ENCODE measurements at regions not wholly inside any gene's neighbourhood (a gene's known extent, or its start where the extent isn't known, plus 50 kb on each side); places are given as distances from the start of the nearest gene placed in this dataset.
A peak's percentile ranks its signal among the peaks of the same experiment; 100 is the strongest.

DNA sequence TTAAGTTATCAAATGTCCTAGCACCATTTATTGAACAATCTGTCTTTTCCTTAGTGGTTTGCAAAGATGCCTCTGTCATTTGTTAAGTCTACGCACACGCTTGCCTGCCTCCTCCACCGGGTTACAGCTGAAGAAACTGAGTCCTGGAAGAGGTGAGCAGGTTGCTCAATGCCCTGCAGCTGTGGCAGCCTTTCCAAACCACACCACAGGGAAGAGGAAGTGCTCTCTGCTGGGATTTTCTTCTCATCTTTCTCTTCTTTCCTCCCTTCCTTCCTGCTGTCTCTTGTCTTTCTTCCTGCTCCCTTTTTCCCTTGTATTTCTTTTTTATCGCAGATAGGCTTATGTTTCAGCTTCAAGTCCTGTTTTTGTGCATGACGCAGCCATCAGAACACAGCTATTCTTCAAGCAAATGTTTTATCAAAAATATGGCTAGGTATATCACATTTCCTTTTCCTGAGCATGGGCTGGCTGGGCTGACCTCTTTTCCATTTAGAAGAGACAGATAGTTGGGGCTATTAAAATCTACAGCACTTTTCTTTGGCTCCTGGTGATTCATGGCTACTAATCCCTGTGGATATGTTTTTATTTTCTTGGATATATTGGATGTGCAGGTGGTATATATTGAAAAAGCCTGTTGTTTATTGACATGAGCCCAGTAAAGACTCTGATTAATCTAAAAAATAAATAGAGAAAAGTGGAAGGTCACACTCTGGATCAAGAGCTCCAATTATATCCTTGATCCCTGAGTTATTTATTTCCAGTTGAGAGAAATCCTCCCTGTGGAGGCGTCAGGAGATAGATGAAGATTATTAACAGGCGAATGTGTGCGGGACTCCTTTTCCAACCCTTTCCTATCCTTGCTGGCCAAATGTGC lies 214.6 kb downstream of the TSN start:
- no peak for DNase-seq

- no peak for DNase-seq
Observed at GRCh38 chr2:121972203-121972602, 216.8 kb downstream of the TSN start.

DNA sequence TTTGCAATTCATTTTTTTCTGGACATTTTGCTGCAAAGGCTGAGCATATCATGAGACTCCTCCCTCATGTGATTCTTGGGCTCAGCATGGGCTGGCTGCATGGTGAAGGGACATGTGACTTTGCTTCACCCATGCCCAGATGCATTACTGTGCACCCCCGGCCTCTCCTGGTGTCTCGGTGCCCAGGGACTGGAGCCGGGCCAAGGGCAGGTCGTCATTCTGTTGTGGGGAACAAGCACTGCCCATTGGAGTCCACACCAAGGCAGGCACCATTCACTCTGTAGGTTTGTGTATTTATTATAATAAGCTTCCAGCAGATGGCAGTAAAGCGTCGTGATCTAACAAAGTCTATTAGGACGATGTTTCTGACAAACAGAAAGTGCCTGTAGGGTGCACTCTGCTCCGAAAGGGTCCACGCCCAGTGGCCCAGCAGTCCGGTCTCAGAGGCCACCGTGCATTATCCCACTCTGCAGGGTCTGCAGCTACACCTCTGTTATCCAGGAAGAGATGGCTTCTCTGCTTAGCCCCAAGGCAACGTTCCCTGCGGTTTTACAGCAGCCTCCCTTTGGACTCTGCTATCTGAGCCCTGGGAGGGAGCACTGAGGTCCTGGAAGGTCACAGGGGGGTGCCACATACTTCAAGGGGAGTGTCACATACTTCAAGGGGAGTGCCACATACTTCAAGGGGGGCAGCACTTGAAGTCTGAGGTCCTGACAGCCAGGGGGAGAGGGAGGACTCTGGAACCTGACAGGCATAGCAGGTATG lies 219.6 kb downstream of the TSN start:
- peak; percentile 52 for DNase-seq

GRCh38 chr2:121976926-121977325 lies 221.5 kb downstream of the TSN start:
- DNase-seq, result no peak

DNA sequence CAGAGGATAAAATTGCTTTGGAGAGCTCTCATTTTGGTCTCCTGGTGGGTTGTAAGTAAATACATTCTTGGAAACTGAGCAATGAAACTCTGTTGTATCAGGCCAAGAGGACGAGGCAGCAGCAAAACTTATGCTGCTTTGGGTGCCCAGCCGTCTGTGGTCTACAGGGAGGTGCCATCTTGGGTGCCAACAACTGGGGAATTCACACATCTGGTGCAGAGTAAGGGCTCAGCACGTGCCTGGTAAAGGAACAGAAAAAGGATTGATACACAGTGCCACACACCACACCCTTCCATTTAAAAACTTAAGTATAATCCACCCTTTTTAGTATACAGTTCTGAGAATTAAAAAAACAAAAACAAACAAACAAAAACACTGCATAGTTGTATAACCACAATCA lies 221.9 kb downstream of the TSN start:
- DNase-seq, result no peak

GRCh38 chr2:121992700-121993099 lies 237.2 kb downstream of the TSN start:
- no peak for DNase-seq

- DNase-seq, result no peak
Observed at GRCh38 chr2:121993682-121994081, 238.2 kb downstream of the TSN start.

DNA sequence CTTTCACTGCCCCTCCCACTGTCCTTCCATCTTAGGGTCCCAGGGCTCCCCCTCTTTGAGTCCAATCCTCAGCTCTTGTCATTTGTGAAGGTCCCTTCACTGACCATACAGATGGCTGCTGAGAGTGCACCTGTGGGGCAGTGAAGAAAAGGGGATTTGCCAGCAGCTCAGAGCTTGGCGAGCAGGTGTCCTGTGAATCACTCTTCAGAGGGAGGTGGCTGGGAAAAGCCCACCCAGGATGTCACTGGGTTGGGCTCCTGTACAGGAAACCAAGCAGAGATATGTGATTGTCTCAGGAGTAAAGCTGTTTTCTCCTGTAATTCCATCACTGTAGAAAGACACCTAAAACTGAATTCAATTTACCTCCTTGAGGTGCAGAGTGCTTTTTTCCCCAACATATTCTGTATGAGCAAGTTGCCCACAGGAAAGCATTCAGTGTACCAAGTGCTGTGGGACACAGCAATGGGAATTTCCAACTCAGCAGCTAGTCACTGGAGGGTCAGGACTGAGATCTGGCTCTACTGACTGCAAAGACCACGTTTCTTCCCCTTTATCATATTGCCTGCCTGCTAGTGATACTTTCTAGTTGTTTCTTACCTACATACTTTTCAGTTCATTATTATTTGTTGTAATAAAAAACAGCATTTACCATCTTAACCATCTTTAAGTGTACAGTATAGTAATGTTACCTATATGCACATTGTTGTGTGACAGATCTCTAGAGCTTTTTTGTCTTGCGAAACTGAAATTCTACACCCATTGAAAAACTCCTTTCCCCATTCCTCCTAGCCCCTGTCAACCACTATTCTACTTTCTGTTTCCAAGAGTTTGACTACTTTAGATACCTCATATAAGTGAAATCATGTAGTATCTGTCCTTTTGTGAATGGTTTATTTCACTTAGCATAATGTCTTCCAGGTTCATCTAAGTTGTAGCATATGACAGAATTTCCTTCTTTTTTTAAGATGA lies 239.1 kb downstream of the TSN start:
- DNase-seq, result no peak

DNA sequence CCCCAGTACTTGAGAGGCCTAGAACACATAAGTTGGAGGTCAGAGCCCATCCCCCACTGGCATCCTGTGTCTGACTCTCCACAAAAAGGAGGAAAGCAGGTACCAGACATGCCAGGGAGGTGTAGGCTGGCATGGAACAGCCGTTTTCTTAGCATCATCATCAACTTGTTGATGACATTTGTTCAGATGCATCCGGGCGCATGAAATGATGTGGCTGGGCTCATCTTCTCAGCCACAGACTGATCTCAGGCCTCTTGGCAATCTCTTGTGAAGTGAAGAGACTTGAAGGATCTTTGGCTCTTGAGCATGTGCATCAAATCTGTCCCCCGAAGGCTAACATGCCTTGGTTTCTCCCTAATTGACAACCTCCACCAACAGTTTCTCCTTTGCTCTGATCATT lies 243.3 kb downstream of the TSN start:
- DNase-seq, result no peak

DNA sequence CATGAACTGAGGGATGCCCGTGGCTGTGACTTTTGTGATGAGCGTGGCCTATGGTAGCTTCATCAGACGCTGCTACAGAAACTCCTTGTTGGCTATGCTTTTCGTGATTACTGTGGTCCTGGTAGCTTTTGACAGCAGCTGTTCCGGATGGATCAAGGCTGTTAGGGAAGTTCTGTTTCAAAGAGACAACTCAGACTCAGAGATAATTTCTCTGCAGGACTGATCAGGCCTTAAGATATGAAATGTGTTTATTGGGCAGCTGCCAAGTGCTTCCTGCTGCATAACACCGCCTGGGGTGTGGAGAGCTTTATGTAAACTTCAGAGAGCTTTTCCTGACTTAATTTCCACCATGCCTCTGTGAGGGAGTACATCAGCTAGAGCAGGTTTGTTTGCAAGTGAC lies 243.8 kb downstream of the TSN start:
- DNase-seq, result no peak

DNA sequence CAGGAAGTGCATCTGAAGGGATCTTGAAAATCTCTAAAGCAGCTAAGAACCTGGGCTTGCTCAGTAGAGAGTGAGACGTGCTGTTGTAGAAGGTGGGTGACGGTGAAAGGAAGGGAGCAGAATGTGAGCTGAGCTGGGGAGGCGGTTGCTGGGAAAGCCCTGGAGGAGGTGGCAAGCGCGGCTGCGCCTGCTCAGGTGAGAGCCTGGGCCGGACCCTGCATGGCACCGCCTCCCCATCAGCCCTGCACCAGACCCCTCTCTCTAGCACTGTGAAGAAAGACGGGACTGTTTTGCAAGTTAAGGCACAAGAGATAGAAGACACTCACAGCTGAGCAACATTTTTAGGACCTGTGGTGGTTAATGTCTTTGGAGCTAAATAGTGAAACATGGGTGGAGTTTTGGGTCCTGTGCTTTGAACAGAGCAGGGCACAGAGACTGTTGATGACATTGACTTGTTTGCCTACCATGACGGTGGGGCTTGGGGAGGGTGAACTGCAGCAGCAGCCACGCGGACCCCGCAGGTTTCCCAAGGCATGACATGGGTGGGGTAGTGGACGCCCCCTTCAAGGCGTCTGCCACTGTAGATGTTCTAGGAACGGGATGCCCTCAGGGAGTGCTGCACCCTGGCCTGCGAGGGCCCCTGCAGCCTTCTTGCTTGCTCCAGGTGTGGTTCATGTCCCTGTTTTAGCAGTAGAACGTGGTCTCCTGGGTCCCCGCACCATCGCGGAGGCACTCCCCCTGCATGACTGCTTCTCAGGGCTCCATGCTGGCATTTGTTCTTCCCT lies 245.3 kb downstream of the TSN start:
- DNase-seq, result no peak

GRCh38 chr2:122001441-122001874 lies 246.0 kb downstream of the TSN start:
- DNase-seq, result no peak

DNA sequence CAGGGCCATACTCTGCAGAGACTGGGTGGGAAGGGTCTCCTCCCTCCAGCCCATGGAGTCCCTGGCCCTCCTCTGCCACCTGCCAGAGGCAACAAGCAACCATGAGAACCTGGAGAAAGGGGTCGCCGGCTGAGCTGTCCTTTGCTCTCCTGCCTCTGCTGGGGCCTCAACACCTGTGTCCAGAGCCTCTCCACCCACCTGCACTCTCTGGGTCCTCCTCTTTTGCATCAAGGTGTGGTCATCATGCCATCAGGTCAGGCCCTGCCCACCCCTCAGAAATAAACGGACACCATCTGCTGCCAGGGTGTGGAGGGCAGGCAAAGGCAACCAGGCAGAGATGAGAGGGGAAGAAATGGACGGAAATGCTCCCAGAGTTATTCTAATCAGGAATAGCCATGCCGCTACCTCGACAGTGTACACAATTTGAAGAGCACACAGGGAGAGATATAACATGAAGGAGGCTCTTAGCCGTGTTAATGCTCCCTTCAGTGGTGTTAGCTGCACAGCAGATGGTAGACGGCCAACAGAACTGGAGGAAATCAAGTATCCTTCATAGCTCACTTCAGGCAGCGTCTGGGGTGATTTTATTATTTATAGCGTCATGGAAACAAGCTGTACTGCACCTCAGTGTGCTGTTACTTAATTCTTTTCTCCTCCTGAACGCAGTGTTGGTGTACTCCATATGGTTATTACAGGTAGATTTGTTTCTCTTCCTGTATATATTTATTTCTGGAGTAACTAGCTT lies 247.9 kb downstream of the TSN start:
- no peak for DNase-seq

DNA sequence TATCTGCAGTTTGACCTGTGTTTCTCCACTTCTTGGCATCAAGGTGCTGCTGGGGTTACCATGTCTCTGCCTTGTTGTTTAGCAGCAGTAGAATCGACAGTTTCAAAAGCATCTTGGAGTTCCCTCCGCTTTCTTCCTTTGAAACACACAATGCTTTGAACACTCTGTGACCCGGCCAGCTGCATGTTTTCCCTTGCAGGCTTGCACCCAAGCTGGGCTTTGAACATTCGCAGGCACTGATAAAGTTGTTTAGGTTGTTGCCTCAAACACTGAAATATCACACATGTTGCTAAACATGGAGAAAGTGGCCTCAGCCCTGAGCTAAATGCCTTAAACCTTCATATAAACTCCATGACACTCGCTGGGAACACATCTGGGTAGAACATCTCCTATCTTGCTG lies 251.7 kb downstream of the TSN start:
- no peak for DNase-seq

GRCh38 chr2:122007577-122007976 lies 252.1 kb downstream of the TSN start:
- DNase-seq, result no peak

DNA sequence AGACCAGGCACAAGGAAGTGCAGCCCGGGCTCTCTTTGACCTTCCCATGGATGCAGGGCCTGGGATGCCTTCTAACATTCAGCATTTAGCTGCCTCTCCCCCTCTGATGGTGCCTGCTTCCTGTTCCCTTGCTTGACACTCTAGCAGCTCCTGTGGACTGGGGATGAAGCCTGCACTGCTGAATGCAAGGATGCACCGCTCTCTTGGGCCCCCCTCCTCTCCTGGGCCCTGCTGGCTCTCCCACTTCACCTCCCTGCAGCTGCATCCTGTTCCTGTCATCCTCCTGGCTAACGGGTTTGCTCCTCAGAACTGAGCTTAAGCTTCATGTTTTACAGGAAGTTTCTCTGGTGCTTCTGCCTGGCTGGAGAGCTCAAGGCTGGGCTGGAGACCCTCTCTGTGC lies 254.1 kb downstream of the TSN start:
- DNase-seq, result no peak

DNA sequence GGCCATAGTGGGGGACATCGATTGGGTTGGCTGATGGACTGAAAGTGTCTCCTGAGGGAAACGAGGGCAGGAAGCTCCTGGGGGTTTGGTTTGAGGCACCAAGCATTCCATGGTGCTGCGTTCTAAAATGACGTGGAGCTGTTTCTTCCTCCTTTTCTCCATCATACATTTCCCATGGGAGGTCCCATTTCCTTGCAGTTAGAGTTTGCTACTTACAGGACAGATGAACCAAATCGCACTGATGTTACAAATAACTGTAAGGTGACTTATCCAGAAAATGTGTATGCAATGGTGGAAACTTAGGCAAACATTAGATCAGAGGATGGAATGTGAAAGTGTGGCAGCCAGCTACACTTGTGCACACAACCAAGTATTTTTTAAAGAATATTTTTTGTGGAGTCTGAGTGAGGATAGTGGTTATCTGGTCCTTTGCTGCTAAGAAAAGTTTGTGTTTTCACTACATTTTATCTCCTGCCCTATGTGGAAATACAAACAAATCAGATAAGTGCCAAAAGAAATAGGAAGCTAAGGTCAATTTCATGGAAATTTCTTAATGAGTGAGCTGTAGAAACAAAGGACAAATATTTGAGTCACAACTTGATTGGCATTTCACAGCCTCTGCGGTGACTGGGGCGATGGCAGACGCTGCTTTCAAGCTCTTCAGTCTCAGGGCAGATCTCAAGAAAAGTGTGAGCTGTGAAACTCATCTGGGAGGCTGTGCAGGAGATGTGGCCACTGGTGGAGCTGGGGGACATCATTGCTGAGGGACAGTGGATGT lies 256.2 kb downstream of the TSN start:
- DNase-seq, result no peak

DNA sequence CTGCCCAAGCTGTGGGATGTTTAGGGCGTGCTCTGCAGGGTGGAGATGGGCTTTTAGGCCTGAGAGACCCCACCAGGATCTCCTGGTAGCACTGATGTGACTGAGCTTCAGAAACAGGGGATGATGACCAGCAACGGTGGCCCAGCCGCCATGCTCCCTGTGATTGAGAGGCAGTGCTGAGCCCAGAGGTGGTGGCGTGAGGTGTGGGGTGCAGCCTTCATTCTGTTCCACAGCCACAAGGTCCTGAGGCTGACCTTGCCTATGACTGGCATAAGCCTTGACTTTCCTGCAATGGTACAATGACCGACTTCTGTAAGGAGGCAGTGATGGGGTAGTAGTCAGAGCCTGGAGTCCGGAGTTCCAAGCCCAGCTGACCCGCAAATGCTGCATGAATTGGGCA lies 263.3 kb downstream of the TSN start:
- DNase-seq, result no peak

- no peak for DNase-seq
Observed at GRCh38 chr2:122019724-122020123, 264.3 kb downstream of the TSN start.

GRCh38 chr2:122020377-122020776 lies 264.9 kb downstream of the TSN start:
- no peak for DNase-seq

- no peak for DNase-seq
Observed at GRCh38 chr2:122021941-122022340, 266.5 kb downstream of the TSN start.
